ENCODE measurements at regions not wholly inside any gene's neighbourhood (a gene's known extent, or its start where the extent isn't known, plus 50 kb on each side); places are given as distances from the start of the nearest gene placed in this dataset.

- no peak overlapping the region for H3K27ac Mint-ChIP-seq
- no peak for DNase-seq
- H3K9me3 ChIP-seq (ENCODE audit: control insufficient read depth, low read length, poor library complexity, severe bottlenecking): no peaks in the 10 kb centered on the region
- no peak for ATAC-seq
- no peak overlapping the region for H3K4me3 Mint-ChIP-seq
- H3K36me3 Mint-ChIP-seq (ENCODE audit: low read depth): no peaks in the 10 kb centered on the region
- peaks cover 47% of the 10 kb centered on the region for H3K27me3 Mint-ChIP-seq
- H3K4me1 Mint-ChIP-seq: peaks cover 8% of the 10 kb centered on the region
Measured at GRCh38 chr2:62566847-62567246, 60.9 kb upstream of the TMEM17 start.

DNA sequence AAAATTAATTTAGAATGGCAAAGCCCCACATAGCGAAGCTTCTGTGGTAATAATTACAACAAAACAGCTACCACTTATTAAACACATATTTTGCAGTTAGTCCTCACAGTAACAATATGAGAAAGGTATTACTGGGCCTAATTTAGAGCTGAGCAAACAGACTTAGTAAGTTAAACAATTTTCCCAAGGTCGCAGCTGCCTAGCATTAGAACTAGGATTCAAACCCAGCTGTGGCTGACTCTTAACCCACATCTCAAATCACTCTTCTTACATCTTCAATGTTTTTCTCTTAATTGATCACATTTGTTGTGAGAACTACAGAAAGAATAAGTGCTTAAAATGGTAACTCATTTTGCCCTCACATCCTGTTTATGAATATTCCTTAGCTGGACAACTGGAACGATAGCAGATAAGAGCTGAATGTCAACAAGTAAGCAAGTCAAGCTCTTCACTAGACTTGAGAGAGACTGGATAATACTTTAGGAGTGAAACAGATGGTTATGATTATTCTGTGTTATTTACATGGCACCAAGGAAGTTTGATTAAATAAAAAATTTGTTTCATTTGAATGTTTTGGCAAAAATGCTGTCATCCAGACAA, 59.4 kb upstream of the TMEM17 start:
- no peaks in the 10 kb centered on the region for H3K36me3 Mint-ChIP-seq (ENCODE audit: low read depth)
- peaks cover 4% of the 10 kb centered on the region for H3K4me1 Mint-ChIP-seq
- peaks cover 43% of the 10 kb centered on the region for H3K27me3 Mint-ChIP-seq
- H3K9me3 ChIP-seq (ENCODE audit: control insufficient read depth, low read length, poor library complexity, severe bottlenecking): no peaks in the 10 kb centered on the region
- H3K4me3 Mint-ChIP-seq: no peak overlapping the region
- DNase-seq: no peak
- ATAC-seq: no peak
- H3K27ac Mint-ChIP-seq: no peak overlapping the region

DNA sequence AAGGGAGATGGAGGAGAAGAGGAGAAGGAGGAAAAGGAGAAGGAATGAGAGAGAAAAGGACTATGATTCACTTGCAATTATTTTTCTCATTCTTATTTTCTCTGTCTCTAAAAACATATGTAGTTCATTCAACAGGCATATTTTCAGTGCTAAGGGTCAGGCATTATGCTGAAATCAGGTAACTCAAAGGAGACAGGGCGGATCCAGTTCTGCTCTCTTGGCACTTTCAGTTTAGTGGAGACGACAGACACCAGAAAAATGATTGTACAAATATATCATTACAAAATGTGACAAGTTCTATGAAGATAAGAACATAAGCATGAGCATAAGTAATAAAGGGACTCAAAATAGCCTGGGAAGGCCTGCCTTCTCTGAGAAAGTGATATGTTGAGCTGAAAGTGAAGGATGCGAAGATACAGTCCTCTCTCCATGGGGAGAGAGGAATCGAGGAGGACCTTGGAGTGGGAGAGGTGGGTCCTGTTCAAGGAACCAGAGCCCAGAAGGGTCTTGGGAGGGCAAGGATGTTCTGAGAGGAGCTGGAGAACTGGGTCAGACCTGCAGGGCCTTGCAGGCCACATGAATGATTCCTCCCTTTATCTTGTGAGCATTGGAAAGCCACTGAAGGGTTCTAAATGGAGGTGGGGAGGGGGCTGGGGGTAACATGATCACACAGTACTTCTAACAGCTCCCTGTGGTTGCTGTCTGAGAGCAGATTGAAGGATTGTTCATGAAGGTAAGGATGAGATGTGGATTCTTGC, 58.6 kb upstream of the TMEM17 start:
- ATAC-seq (no peak), DNase-seq (no peak)
- Mint-ChIP-seq H3K36me3 (ENCODE audit: low read depth) (no peaks in the 10 kb centered on the region), H3K27me3 (peaks cover 40% of the 10 kb centered on the region), H3K27ac (no peak overlapping the region), H3K4me3 (no peak overlapping the region), H3K4me1 (peaks cover 4% of the 10 kb centered on the region)
- H3K9me3 ChIP-seq (ENCODE audit: control insufficient read depth, low read length, poor library complexity, severe bottlenecking): no peaks in the 10 kb centered on the region

DNA sequence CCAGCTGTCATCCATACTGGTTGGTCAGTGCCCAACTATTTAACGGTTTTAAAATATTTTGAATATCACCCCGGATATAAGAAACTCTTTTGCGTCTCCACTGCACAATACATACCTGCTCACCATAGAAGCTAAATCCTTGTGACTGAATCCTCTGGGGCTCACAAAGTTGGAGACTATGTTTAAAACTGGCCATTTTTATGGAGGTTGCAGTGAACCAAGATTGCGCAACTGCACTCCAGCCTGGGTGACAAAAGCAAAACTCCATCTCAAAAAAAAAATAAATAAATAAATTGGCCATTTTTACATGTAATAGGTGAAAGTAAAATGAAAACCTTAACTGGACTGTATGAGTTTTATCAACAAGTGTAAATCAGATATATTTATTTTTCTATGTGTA, 55.6 kb upstream of the TMEM17 start:
- Mint-ChIP-seq H3K27me3 (peaks cover 22% of the 10 kb centered on the region), H3K36me3 (ENCODE audit: low read depth) (no peaks in the 10 kb centered on the region), H3K4me1 (peaks cover 4% of the 10 kb centered on the region), H3K27ac (no peak overlapping the region), H3K4me3 (no peak overlapping the region)
- H3K9me3 ChIP-seq (ENCODE audit: control insufficient read depth, low read length, poor library complexity, severe bottlenecking): no peaks in the 10 kb centered on the region
- no peak for DNase-seq
- ATAC-seq: no peak

GRCh38 chr2:62559582-62559981, 53.6 kb upstream of the TMEM17 start:
- no peak for ATAC-seq
- Mint-ChIP-seq H3K4me1 (peaks cover 2% of the 10 kb centered on the region), H3K4me3 (no peak overlapping the region), H3K27ac (no peak overlapping the region), H3K27me3 (peaks cover 39% of the 10 kb centered on the region), H3K36me3 (ENCODE audit: low read depth) (no peaks in the 10 kb centered on the region)
- DNase-seq: no peak
- H3K9me3 ChIP-seq (ENCODE audit: control insufficient read depth, low read length, poor library complexity, severe bottlenecking): no peaks in the 10 kb centered on the region

GRCh38 chr2:62558743-62559142, 52.7 kb upstream of the TMEM17 start:
- no peak overlapping the region for H3K27ac Mint-ChIP-seq
- H3K9me3 ChIP-seq (ENCODE audit: control insufficient read depth, low read length, poor library complexity, severe bottlenecking): no peaks in the 10 kb centered on the region
- no peaks in the 10 kb centered on the region for H3K36me3 Mint-ChIP-seq (ENCODE audit: low read depth)
- peaks cover 2% of the 10 kb centered on the region for H3K4me1 Mint-ChIP-seq
- DNase-seq (no peak), ATAC-seq (no peak)
- H3K4me3 Mint-ChIP-seq: no peak overlapping the region
- peaks cover 41% of the 10 kb centered on the region for H3K27me3 Mint-ChIP-seq

DNA sequence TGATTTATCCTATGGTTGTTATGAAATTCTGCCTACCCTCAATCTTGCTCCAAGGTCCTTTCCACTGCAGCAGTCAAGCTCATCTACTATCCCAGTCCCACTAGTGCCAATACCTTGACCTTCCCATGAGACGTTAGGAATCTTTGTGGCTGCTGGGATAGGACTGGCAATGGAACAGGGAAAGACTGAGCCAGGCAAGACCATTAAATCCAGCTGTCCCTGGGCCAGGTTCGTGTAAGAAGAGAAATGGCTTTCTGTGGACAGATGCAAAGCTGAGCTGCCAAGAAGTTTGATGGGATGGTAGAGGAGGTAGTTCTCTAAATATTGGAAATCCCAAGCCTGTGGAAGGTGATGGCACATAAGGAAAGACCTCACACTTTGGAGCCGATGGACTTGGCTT, 50.1 kb upstream of the TMEM17 start:
- H3K27me3 Mint-ChIP-seq: peaks cover 26% of the 10 kb centered on the region
- no peaks in the 10 kb centered on the region for H3K36me3 Mint-ChIP-seq (ENCODE audit: low read depth)
- DNase-seq: no peak
- no peaks in the 10 kb centered on the region for H3K9me3 ChIP-seq (ENCODE audit: control insufficient read depth, low read length, poor library complexity, severe bottlenecking)
- H3K4me1 Mint-ChIP-seq: no peaks in the 10 kb centered on the region
- no peak overlapping the region for H3K27ac Mint-ChIP-seq
- no peak overlapping the region for H3K4me3 Mint-ChIP-seq
- ATAC-seq: no peak

All from T-helper 17 cell (primary cell).